Upper lobe of left lung (tissue), 4 donors: ENCODE measurements at regions not wholly inside any gene's neighbourhood (a gene's known extent, or its start where the extent isn't known, plus 50 kb on each side); places are given as distances from the start of the nearest gene placed in this dataset.

Source experiments
- CTCF ChIP-seq, 6 experiments: fragments of 450-650 bp in 4 of 6; fragments of 200-600 bp in 2 of 6; sonication (generic) in 2 of 6; IDR thresholded peaks; one replicate each; pipeline ENCODE4 v1.5.1; 2016 to 2019; ENCODE audit warnings: antibody characterized with exemption in 6 of 6
- EP300 ChIP-seq, 4 donors: sonication (generic); formaldehyde crosslinking; IDR thresholded peaks; one replicate each; pipeline ENCODE4 v1.5.1; 2017; ENCODE audit warnings: antibody characterized with exemption in 4 of 4, control low read depth in 2 of 4
- POLR2A ChIP-seq, 4 donors: fragments of 450-650 bp; IDR thresholded peaks; one replicate each; pipeline ENCODE4 v1.5.1; 2016 to 2017; ENCODE audit warnings: antibody characterized with exemption in 4 of 4, mild to moderate bottlenecking in 2 of 4

GRCh38 chr2:236962816-236963215, 122.9 kb upstream of the COPS8 start:
- no peak for TF ChIP-seq POLR2A (IDR thresholded peaks at IDR 0.05)
- no peak for TF ChIP-seq CTCF (IDR thresholded peaks at IDR 0.05)
- no peak for TF ChIP-seq EP300 (IDR thresholded peaks at IDR 0.05)
